WTC11 (cell line): ENCODE measurements at regions not wholly inside any gene's neighbourhood (a gene's known extent, or its start where the extent isn't known, plus 50 kb on each side); places are given as distances from the start of the nearest gene placed in this dataset.

Source experiments
- ETV6 ChIP-seq: sonication (generic); formaldehyde crosslinking; IDR thresholded peaks from 2 replicates; pipeline ENCODE4 v1.8.1; 2022; ENCODE audit warnings: mild to moderate bottlenecking, missing genetic modification reagents
- FOXJ3 ChIP-seq: sonication (generic); formaldehyde crosslinking; IDR thresholded peaks from 2 replicates; pipeline ENCODE4 v1.9.0; 2021; ENCODE audit warnings: missing genetic modification reagents, mild to moderate bottlenecking, borderline replicate concordance
- GRHL2 ChIP-seq: fragments of 250-450 bp; sonication (Bioruptor Pico); IDR thresholded peaks from 2 replicates; pipeline ENCODE4 v1.8.0; 2022; ENCODE audit warnings: mild to moderate bottlenecking, moderate library complexity; ENCODE audit not compliant: insufficient replicate concordance, severe bottlenecking
- IRF1 ChIP-seq: sonication (generic); formaldehyde crosslinking; IDR thresholded peaks from 2 replicates; pipeline ENCODE4 v1.8.0; 2023; ENCODE audit warnings: missing genetic modification reagents
- MAX ChIP-seq: sonication (generic); formaldehyde crosslinking; IDR thresholded peaks from 2 replicates; pipeline ENCODE4 v1.8.0; 2022; ENCODE audit warnings: mild to moderate bottlenecking, missing genetic modification reagents
- MYBL2 ChIP-seq: sonication (generic); formaldehyde crosslinking; IDR thresholded peaks from 2 replicates; pipeline ENCODE4 v1.8.1; 2023; ENCODE audit warnings: mild to moderate bottlenecking, moderate library complexity, missing genetic modification reagents
- NR1H2 ChIP-seq: sonication (generic); formaldehyde crosslinking; IDR thresholded peaks from 2 replicates; pipeline ENCODE4 v1.9.0; 2021; ENCODE audit warnings: mild to moderate bottlenecking, moderate library complexity, missing genetic modification reagents
- RELA ChIP-seq: sonication (generic); formaldehyde crosslinking; IDR thresholded peaks from 2 replicates; pipeline ENCODE4 v1.8.1; 2022; ENCODE audit warnings: missing genetic modification reagents, mild to moderate bottlenecking, borderline replicate concordance
- SMAD4 ChIP-seq: sonication (generic); formaldehyde crosslinking; IDR thresholded peaks from 2 replicates; pipeline ENCODE4 v1.8.0; 2022; ENCODE audit warnings: mild to moderate bottlenecking, missing genetic modification reagents
- TEAD4 ChIP-seq: sonication (generic); formaldehyde crosslinking; IDR thresholded peaks from 2 replicates; pipeline ENCODE4 v1.8.0; 2022; ENCODE audit warnings: mild to moderate bottlenecking, missing genetic modification reagents
- ZNF263 ChIP-seq: sonication (generic); formaldehyde crosslinking; IDR thresholded peaks from 2 replicates; pipeline ENCODE4 v1.8.1; 2022; ENCODE audit warnings: low read depth, mild to moderate bottlenecking, moderate library complexity, missing genetic modification reagents
- ZNF416 ChIP-seq: fragments of 250-450 bp; sonication (Bioruptor Pico); IDR thresholded peaks from 2 replicates; pipeline ENCODE4 v1.9.0; 2021; ENCODE audit warnings: mild to moderate bottlenecking, inconsistent platforms
- TF ChIP-seq, protein P1 (sequence below): fragments of 200-600 bp; IDR thresholded peaks from 2 replicates; pipeline ENCODE4 v1.8.0; 2022; ENCODE audit warnings: antibody characterized with exemption
- TF ChIP-seq, protein P2 (sequence below): fragments of 250-450 bp; sonication (Bioruptor Pico); IDR thresholded peaks from 2 replicates; pipeline ENCODE4 v1.8.0; 2021; ENCODE audit warnings: mild to moderate bottlenecking

GRCh38 chr5:126081209-126081608 lies 342.0 kb upstream of the GRAMD2B start:
- TF ChIP-seq, protein P1, sequence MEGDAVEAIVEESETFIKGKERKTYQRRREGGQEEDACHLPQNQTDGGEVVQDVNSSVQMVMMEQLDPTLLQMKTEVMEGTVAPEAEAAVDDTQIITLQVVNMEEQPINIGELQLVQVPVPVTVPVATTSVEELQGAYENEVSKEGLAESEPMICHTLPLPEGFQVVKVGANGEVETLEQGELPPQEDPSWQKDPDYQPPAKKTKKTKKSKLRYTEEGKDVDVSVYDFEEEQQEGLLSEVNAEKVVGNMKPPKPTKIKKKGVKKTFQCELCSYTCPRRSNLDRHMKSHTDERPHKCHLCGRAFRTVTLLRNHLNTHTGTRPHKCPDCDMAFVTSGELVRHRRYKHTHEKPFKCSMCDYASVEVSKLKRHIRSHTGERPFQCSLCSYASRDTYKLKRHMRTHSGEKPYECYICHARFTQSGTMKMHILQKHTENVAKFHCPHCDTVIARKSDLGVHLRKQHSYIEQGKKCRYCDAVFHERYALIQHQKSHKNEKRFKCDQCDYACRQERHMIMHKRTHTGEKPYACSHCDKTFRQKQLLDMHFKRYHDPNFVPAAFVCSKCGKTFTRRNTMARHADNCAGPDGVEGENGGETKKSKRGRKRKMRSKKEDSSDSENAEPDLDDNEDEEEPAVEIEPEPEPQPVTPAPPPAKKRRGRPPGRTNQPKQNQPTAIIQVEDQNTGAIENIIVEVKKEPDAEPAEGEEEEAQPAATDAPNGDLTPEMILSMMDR, result no peak
- TF ChIP-seq RELA (CRISPR knock-in tag) (no peak), FOXJ3 (no peak), IRF1 (CRISPR knock-in tag) (no peak), SMAD4 (CRISPR knock-in tag) (no peak), MAX (CRISPR knock-in tag) (no peak), ZNF263 (CRISPR knock-in tag) (no peak), MYBL2 (CRISPR knock-in tag) (no peak), TEAD4 (no peak), ETV6 (CRISPR knock-in tag) (no peak), NR1H2 (no peak), GRHL2 (no peak), ZNF416 (CRISPR knock-in tag) (no peak)
- TF ChIP-seq, protein P2, sequence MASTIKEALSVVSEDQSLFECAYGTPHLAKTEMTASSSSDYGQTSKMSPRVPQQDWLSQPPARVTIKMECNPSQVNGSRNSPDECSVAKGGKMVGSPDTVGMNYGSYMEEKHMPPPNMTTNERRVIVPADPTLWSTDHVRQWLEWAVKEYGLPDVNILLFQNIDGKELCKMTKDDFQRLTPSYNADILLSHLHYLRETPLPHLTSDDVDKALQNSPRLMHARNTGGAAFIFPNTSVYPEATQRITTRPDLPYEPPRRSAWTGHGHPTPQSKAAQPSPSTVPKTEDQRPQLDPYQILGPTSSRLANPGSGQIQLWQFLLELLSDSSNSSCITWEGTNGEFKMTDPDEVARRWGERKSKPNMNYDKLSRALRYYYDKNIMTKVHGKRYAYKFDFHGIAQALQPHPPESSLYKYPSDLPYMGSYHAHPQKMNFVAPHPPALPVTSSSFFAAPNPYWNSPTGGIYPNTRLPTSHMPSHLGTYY, result no peak
